ENCODE measurements at regions not wholly inside any gene's neighbourhood (a gene's known extent, or its start where the extent isn't known, plus 50 kb on each side); places are given as distances from the start of the nearest gene placed in this dataset.

- TF ChIP-seq AFF4 (CRISPR knock-in tag; IDR thresholded peaks at IDR 0.05): no peak
- no peak for TF ChIP-seq TOE1 (CRISPR knock-in tag; IDR thresholded peaks at IDR 0.05)
- no peak for TF ChIP-seq RAD51 (IDR thresholded peaks at IDR 0.05; ENCODE audit: borderline replicate concordance)
- no peak for TF ChIP-seq ZBTB26 (CRISPR knock-in tag; IDR thresholded peaks at IDR 0.05; ENCODE audit: borderline replicate concordance)
- no peak for TF ChIP-seq ATF7-NPFF (CRISPR knock-in tag; IDR thresholded peaks at IDR 0.05; ENCODE audit: low read depth)
- no peak for TF ChIP-seq HNF4G (IDR thresholded peaks at IDR 0.05; ENCODE audit: borderline replicate concordance, low read depth, low read length)
- TF ChIP-seq HNF4G (CRISPR knock-in tag; IDR thresholded peaks at IDR 0.05; ENCODE audit: borderline replicate concordance, low read depth): no peak
- TF ChIP-seq SYNCRIP (IDR thresholded peaks at IDR 0.05; ENCODE audit: insufficient read depth, low read depth, low read length): no peak
Observed at GRCh38 chr12:107612508-107612907, 73.1 kb upstream of the PWP1 start (continued).

- H3K9ac ChIP-seq (ENCODE audit: insufficient read depth, low read depth, low read length): no peak overlapping the region
- no peaks in the 10 kb centered on the region for H3K9me3 ChIP-seq (ENCODE audit: low read length)
- no peak overlapping the region for H3K4me2 ChIP-seq (ENCODE audit: low read depth, low read length)
- DNase-seq (ENCODE audit: low spot score): no peak
- FAIRE-seq: no peak
- CTCF ChIA-PET (ENCODE audit: low intra/inter-chr PET ratio, low total read pairs): no interaction called here
- in situ Hi-C loops (cut with HindIII; ENCODE audit: extremely low pct_ligation_motif_present, low pct_unique_long_range_greater_than_20kb): no loop called here
- 85% methylated on average over 6 of the region's 6 CpGs for WGBS (ENCODE audit: low lambda C conversion rate)
- no peak overlapping the region for H3K27ac ChIP-seq (ENCODE audit: extremely low read length, insufficient read depth, low read length)
- intact Hi-C loops (cut with micrococcal nuclease; ENCODE audit: unreplicated experiment): no loop called here
- no peaks in the 10 kb centered on the region; a peak in 1 of 5 replicates for H3K27me3 ChIP-seq (ENCODE audit: control insufficient read depth in 1 of 2, insufficient read depth in 2 of 2, low read length in 2 of 2)
- no peaks in the 10 kb centered on the region for H3K4me1 ChIP-seq (ENCODE audit: insufficient read depth, low read length)
- ATAC-seq: no peak
- H3K4me3 ChIP-seq (replicated peaks in 1 of 3; ENCODE audit: insufficient read depth in 1 of 3, low read depth in 2 of 3, low read length in 3 of 3): no peak overlapping the region
- TF ChIP-seq CEBPB (IDR thresholded peaks at IDR 0.05; ENCODE audit: borderline replicate concordance, low read depth, low read length) (no peak), BCL3 (CRISPR knock-in tag; IDR thresholded peaks at IDR 0.05) (no peak), GATAD2A (CRISPR knock-in tag; IDR thresholded peaks at IDR 0.05) (no peak), SKIL (CRISPR knock-in tag; IDR thresholded peaks at IDR 0.05; ENCODE audit: borderline replicate concordance) (no peak), SP1 (IDR thresholded peaks at IDR 0.05) (no peak), SP1 (CRISPR knock-in tag; IDR thresholded peaks at IDR 0.05) (no peak), ZNF878 (CRISPR knock-in tag; IDR thresholded peaks at IDR 0.05) (no peak)
- H3K79me2 ChIP-seq (ENCODE audit: insufficient read depth, low read length): no peaks in the 10 kb centered on the region
- peaks cover 0 to 5% of the 10 kb centered on the region in 2 experiments; a peak in 1 of 5 replicates for H3K36me3 ChIP-seq (replicated peaks in 1 of 2; ENCODE audit: control insufficient read depth in 1 of 2, insufficient read depth in 2 of 2, low read length in 2 of 2)
- no TSS peak for BruUV-seq (replicated peaks)
- POLR2A ChIA-PET: no interaction called here
- H2AFZ ChIP-seq (ENCODE audit: low read length): no peak overlapping the region
- no peaks in the 10 kb centered on the region for H4K20me1 ChIP-seq (ENCODE audit: insufficient read depth, low read length)
Observed at GRCh38 chr12:107616941-107617340, 68.7 kb upstream of the PWP1 start.
